Mucosa of gallbladder (tissue), 1 donor: ENCODE measurements at regions not wholly inside any gene's neighbourhood (a gene's known extent, or its start where the extent isn't known, plus 50 kb on each side); places are given as distances from the start of the nearest gene placed in this dataset.

Experiments
- DNase-seq: peaks from one replicate; pipeline ENCODE4 v3.0.0-alpha.2; 2020; ENCODE audit warnings: low spot score
- donor health status: DM: no; HTN: no; CAD: no.

DNA sequence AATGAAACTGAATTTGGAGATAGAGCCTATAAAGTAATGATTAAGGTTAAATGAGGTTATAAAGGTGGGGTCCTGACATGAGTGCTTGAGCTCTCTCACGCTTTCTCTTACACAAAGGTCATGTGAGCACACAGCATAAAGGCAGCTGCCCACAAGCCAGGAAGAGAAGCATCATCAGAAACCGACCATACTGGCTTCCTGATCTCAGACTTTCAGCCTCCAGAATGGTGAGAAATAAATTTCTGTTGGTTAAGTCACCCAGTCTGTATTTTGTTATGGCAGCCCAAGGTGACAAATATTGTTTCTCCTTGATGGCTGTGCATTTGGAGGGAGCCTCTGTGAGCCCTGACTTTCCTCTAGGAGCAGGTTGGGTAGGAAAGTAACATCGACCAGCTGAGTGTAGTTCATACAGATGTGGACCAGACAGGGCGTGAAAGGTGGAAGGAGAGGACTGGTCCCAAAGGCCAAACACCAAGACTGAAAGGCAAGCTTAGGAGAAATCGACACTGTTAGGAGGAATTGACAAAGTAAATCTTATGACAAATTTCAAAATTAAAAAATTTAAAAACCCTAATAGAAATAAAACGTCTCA lies 97.6 kb upstream of the SLC38A2 start:
- no peak for DNase-seq

DNA sequence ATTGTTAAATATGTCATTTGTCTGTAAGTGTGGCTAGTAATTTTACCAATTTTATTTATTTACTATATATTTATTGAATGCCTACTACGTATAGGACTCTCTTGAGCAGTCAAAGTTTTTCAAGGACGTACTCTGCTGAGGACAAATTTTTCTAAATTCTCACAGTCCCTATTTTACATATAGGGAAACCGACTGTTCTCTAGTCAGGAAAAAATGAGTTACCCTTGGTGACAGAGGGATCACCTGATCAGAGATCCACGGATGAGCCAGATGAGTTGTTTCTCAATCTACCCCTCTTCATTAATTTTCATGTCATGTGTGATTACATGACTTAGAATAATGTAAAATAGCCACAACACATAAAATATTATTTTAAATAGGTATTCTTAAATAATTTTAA lies 96.2 kb upstream of the SLC38A2 start:
- DNase-seq: no peak

DNA sequence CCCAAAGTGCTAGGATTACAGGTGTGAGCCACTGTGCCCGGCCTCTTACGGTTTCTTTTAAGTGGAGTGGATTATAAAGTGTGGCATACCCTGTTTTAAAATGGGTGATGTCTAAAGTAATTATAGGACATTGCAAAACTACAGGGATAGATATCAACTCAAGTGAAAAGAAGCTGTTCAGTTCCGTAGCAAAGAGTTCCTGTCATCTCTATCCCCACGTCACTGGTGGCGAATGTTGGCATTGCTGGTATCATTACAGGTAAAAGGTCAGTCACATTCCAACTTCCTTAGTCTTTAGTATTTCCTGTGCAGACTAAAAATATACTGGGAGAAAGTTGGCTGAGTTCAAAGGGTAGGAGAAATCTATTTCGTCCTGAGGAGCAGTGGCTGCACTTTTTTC lies 95.6 kb upstream of the SLC38A2 start:
- peak; percentile 27 for DNase-seq

DNA sequence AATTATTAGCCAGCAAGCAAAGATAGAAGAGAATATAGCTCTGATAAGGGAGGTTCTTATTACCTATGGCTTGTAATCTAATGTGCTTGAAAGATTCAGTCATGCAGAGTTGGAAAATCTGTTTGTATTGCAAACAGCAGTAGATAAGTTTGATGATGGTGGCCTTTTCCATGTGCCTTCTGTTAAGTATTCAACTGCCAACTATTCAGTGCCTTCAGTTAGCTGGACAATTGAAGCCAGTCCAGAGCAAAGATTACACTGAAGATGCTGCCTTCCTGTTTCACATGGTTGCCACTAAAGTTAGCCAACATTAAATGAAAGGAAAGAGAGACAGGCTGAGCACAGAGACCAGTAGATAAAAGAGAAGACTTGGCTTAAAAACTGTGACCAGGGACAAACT lies 92.7 kb upstream of the SLC38A2 start:
- DNase-seq: no peak

DNA sequence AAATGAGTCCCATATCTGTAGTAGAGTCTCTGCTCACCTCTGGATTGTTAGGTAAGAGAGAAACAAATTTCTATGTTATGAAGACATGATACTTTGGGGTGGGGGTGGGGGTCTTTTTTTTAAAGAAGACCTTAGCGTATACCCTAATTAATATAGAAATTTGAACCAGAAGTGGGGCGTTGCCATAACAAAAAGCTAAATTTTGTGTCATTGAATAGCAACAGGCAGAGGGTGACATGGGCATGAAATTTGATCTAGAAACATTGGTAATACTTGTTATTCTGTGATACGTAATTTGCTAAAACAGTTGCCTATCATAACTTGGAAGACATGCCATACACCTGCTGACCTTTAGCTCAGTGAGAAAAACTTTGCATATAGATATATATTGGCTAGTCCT lies 92.3 kb upstream of the SLC38A2 start:
- no peak for DNase-seq

DNA sequence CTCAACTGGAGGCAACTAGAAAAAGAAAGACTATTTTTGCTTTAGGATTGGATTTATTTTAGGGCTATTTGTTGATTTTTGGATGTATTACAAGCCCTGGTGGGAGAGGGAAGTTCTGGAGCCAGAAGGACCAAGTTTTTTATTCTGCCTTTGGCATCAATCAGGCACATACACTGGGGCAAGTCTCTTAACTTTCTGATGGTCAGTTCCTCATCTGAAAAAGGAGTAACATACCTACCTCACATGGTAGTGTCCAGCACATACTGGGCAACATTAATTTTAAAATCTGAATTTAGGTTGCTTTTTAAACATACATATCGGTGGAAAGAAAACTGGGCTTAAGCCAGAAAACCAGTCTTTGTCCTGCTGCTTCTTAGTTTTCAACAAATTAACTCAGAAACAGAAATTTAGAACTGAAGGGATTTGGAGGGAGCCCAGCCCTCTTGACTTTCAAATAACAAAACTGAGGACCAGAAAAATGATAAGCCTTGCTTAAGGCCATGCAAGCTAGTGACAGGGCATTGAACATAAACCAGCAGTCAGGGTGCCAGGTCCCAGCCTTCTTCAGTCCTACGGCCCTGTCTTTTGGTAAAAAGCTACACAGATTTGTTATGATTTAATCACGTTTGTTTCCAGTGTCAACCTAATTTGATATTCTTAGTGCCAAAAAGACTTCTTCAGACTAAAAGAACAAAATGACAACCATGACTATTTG lies 90.2 kb upstream of the SLC38A2 start:
- no peak for DNase-seq

DNA sequence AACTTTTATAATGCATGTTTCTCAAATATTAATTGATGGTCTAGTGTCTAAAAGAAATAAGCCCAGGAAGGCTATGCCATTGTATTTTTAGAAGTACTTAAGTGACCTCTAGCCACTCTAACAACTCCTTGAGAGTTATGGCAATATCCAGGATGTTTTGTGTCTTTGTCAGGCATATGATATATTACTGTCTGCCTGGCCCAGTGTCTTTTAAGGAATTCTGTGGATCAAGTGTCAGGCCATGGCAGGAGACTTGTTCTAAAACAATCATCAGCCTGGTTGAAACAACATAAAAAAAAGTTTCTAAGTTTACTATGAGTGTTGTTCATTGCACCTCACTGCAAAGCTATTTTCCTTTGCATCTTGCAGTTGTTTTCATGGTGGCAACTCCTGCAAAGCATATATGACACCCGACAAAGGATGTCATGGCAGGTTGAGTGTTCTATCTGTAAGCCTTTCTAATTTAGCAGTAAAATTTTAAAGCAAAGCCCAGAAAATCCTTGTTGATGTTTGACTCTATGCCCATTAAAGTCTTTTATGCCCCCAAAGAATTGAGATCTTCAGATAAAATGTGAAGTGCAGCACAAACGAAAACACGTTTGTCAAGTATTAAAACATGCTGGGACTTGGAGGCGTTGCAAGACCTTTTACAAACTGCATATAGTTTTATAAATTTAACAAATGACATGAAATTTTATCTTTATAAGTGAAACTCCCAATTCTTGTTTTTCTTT lies 89.5 kb upstream of the SLC38A2 start:
- DNase-seq: no peak

DNA sequence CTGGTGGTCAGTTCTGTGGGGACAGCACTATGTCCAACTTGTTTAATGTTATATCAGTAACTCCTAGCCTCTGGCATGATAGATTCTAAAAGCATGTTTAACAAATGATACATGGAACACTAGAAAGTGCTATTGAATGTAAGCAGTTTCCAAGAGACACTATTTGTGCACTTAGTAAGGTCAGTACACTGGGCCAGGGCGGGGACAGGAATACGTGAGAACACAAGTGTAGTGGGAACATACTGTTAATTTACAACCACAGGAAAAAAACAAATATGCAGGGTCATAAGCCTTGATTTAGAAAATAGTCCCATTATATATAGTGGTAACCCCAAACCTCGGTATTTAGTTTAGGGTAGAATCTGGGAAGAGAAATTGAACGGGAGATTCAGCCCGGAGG lies 88.9 kb upstream of the SLC38A2 start:
- peak; percentile 37 for DNase-seq

DNA sequence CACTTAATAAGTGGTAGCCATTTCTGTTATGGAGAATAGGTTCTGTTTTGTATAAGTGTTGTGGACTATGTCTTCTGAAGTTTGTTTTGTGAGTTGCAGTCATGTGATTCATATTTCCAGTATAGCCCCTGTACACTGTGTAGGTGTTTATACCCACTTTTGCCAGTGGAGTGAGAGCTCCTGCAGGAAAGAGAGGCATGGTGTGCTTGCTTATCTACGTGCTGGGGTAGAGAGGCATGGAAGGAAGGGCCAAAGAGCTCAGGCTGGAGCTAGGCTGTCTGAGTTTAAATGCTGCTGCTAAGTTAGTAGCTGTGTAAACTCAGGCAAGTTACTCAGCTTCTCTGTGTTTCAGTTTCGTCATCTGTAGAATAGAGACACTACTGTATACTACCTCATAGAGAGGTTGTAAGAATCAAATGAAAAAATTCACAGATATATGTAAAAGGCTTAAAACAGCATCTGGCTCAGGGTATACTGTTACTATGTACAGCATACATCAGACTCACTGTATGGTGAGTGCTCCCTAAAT lies 88.2 kb upstream of the SLC38A2 start:
- DNase-seq: no peak

DNA sequence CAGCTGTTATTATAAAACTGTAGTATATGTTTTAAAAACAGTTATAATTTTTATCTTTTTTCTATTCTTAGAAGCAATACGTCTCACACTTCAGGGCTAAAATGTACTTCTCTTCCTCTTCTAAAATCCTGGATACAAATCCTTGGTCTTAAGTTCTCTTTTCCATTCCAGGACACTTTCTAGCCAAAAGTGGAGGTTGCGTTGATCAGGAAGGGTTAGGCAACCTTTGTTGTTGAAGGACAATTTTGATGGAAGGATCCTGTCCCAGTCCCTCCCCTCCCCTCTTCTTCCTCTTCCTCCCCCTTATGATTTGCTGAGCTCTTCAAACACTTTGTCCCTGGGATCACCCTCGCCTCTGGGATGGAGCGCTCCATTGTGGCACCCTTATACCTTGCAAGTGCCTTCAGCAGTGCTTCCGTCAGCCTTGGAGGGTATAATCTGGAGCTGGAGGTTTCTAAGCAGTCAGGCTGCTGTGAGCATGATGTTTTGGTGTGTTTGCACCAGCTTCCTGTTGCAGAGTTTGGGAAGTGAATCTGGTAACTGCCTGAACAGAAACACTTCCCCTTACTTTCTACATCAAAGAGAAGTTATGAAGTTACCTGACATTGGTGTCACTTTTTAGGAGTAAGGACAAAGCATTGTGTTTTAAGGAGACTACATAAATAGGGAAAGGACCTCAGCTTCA lies 87.4 kb upstream of the SLC38A2 start:
- DNase-seq: no peak

DNA sequence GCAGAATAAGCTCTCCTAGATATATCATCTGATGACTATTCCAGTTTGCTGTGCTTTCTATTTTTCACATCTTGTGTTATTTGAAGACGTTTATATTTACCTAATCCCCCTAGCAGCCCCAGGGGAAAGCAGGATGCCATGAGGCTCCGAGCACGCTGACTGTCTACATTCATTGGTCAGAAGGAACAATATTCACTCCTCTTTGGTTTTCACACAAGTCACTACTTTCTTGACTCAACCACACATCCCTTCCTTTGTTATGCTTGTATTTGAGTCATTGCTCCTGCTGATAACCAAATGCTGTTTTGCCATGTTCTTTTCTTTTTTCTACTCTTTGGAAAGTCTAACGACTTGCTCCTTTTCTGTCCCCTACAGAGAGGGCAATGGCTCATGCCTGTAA lies 86.5 kb upstream of the SLC38A2 start:
- no peak for DNase-seq

DNA sequence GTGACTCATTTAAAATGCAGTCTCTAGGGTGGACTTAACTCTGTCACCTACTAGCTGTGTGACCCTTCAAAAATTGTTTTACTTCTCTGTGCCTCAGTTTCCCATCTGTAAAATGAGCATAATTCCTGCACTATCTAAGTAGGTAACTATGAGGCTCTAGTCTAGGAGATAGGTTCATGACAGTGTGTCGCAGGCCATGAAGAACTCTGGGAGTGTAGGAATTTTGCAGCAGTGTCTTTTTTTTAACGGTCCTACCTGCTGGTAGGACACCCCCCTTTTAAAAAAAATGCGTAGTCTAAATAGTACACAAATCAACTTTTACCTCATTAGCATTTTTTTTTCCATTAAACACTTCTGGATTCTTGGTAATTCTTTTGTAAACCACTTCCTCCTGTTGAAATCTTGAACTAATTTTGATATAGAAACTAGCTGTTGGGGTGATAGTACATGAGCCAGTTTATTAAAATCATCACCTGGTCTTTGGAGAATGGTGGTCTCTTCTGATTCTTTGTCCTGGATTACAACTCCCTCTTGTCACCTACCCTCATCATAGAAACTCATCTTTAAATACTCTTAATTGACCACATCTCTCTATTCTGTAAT lies 86.0 kb upstream of the SLC38A2 start:
- DNase-seq: no peak

DNA sequence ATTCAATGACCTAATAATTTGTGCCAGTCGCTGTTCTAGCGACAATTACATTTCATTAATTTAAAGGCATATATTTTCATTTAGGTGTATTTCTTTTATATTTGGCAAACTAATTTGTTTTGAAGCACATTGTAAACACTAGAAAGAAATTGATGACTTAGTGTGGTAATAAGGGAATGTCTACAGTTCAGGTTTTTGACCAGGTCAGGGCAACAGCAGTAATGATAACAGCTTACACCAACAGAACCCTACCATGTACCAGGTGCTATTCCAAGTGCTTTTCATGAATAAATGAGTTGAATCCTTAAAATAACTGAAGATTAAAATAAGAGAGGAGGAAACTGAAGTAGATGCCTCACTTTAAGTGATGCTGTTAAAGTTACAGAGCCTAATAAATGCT lies 85.4 kb upstream of the SLC38A2 start:
- no peak for DNase-seq

DNA sequence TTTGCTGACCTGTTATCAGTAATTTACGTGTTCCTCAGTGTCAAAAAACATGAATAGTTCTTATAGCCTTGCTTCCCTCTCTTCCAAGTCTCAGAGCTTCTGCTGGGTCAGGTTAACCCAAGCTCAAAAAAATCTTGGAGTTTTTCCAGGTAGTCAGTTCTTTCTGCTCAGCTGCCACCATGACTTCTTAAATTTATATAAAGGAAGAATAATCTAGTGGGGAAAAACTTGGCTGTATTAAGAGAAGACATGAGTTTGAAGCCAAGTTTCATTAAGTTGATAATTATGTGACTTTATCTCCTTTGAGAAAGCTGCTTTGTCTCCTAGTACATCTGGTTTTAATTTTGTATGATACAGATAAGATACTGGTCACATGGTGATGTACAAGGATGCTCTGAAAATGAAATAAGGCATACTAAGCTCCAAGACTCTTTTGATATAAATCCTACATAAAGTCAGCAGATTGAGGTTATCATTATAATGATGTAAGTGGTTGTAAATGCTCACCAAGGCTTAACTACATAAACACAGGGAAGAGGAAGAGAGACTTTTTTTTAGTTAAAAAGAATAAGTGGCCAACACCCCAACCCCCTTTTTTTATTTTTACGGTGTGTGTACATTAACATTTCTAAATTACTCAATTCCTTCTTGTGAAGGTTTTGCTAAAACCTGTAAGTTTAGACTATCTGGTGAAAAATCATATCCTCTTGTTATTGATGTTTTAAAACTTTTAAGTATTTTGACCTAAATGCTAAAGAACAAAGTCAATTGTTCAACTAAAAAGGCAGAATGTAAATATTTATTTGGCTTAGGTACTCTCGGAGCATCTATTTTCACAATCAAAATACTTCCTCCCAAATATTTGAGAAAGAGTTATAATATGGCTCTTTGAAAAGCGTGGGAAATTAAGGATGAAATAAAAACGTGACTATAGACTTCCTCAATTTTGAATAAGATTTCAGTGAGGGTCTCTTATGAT lies 84.1 kb upstream of the SLC38A2 start:
- no peak for DNase-seq

DNA sequence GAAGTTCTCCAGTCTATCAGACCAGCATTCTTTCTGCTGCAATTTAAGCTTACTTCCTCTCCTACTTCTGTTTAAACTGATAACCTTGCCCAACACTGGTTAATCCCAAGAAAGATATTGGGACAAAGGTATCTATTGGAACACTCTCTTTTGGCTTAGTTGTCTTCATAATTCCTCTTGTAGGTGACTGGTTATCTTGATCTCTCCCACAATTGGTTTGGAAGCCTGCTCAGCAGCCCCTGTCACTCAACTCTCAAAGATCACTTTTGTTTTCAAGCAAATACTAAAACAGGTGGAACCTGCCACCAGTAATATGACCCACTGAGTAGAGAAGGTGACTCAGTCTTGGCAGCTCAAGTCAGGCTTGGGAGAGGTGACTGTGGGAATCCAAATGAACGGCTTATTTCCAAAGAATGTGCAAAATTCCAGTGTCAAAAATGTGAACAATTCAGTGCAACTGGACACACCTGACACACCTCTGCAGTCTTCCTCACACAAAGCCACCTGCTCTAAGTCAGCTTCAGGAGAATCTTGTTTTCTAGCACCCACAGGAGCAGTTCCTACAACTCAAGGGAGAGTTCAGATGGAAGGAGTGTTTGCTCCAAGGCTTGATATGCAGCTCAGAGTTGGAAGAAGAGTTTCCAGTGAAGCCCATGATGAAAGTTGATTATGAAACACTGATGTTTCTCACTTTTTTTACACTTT lies 83.2 kb upstream of the SLC38A2 start:
- no peak for DNase-seq

DNA sequence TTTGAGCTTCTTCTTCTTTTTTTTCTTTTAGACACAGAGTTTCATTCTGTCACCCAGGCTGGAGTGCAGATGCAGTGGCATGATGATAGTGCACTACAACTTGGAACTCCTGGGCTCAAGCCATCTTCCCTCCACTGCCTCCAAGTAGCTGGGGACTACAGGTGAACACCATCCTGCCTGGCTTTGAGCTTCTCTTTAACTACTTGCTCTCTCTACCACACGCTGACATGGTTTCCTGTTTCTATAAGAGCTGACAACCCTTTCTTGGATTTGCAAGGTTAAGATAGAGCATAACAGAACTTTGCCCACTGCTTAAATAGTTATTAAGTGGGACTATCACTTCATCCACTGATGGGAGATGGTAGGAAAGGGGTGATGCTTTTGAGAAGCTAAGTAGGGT lies 82.4 kb upstream of the SLC38A2 start:
- no peak for DNase-seq

DNA sequence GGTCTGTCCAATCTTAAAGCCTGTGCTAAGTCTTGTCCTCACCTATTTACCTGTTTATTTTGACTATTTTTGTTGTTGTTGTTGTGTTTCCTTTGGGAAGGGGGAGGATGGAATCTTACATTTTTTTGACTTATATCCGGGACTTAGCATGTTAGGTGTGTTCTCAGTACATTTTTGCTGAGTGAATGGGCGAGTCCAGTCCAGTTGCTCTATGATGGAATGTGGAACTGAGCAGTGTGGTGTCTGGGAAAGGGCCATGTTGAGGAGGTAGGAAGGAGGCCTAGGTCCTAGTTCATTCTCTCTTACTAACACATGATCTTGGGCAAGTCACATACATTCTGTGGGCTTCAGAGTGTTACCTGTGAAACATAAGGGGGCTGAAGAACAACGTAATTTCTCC lies 80.9 kb upstream of the SLC38A2 start:
- DNase-seq: no peak

DNA sequence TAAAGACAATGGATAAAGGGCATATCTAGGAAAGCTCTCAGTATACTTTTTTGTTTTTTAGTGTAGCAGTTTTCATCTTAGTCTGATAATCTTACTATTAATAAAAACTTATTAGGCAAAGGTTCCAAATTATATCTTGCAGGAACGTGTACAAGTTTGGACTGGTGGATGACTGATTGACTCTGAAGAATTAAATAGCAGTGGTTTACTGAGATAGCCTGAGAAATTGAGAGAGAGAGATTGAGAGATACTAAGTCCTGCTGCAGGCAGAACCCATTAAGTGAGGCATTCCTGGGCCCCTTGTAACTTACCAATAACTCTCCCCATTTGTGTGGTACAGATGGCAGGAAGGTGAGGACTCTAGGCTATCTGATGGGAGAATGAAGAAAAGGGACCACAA lies 80.2 kb upstream of the SLC38A2 start:
- DNase-seq: no peak

DNA sequence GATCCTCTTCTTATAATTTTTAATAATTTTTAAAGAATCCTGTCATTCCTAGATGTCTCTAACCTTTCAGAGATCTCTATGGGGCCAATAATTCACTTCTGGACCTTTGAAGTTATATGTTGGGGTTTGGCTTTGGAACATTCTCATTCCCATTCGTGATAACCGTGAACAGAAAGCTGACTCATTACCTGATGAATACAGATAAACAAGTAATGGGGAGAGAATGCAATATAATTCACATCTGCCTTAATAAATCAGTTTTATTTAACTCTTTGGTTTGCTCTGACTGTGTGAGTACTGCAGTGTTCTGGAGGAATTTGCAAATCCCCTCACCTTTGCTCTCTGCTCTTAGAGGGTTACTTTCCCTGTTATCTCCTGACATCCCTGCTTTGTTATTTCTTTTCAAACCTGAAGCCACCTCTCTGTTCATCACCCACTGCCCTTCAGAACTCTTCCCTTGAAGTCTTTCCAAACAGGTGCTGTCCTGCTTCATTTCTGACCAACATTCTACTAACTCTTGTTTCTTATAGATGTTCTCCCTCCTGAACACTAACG lies 79.6 kb upstream of the SLC38A2 start:
- no peak for DNase-seq
